NAMALWA (cell line): ENCODE measurements at regions not wholly inside any gene's neighbourhood (a gene's known extent, or its start where the extent isn't known, plus 50 kb on each side); places are given as distances from the start of the nearest gene placed in this dataset.
"Not testable (repeated sequence)": the region's sequence is repeated elsewhere in the genome, so short reads cannot be mapped to it uniquely, and the experiment has no call there.

Source experiments
- DNase-seq: peaks from one replicate; pipeline ENCODE4 v3.0.0-alpha.2; 2015; ENCODE audit warnings: low spot score

DNA sequence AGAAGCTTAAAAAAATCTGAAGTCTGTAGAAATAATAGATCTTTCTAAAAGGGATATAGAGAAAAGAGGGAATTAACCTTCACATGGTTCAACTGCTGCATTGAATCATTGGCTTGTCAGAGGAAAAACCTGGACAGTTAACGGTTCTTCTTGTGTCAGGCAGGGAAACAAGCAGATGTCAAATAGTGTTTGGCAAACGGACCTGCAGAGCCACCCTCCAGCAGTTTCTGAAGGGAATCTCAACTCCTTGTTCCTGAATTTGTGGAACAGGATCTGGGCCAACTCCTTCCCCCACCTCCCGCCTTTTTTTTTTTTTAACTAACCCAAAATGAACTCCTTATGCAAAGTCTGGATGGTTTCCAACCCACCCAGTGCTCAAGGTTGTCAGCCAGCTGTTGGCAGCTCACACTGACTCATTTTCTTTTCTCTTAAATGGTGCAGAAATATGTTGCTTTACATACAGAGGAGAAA is 187.3 kb downstream of the CAND1 start:
- no peak for DNase-seq

GRCh38 chr12:67457136-67457535 is 188.0 kb downstream of the CAND1 start:
- no peak for DNase-seq

- DNase-seq, result peak; percentile 19
These were observed 188.9 kb downstream of the CAND1 start for GRCh38 chr12:67457778-67458665.

DNA sequence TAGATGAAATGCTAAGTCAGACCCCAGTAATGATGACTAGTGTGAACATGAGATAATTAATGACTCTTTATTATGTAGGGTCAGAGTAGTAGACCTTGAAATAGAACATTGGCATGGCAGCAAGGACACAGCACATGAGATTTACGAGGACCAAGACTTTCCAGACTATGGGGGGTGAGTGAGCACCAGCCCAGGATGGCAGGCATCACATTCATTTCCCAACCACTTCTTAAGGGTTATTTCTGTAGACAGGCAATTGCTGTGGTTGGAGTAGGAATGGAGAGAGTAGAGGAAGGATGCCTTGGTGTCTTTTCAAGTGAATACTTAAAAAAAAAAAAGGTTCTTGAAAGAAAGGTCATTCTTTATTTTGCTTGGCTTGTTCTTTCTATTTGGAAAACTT is 189.4 kb upstream of the DYRK2 start:
- DNase-seq, result no peak

GRCh38 chr12:67459578-67459977 is 189.0 kb upstream of the DYRK2 start:
- no peak for DNase-seq

DNA sequence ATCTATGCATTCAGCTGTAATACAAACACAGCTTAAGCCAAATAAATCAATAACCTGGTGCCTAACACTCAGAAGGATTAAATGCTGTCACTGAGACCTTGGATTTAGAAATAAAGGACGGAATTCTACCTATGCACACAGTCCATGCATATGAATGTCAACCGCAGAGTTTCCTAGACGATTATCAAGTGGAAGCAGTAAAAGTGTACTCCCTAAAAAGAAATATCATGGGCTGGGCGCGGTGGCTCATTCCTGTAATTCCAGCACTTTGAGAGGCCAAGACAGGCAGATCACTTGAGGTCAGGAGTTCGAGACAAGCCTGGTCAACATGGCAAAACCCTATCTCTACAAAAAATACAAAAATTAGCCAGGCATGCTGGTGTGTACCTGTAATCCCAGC is 188.2 kb upstream of the DYRK2 start:
- DNase-seq, result no peak

- no peak for DNase-seq
These were observed 179.8 kb upstream of the DYRK2 start for GRCh38 chr12:67468549-67469245.

DNA sequence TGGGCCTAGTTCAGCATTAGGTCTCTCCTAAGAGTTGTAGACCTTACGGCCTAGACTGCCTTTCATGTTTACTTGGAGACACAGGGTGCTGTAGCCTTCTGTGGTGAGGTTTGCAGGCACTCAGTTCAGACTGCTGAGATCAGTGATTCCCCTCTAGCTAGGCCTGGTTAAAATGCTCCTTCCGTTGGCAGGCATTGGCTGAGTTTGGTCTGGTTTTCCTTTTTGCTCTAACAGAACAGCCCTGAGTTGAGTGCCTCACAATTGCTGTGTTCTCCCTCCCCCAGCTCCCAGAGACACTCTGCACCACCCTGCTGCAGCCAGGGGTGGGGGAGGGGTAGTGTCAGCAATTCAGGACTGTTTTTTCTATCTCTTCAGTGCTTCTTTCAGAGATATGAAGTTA is 178.9 kb upstream of the DYRK2 start:
- no peak for DNase-seq

- DNase-seq, result no peak
These were observed 176.7 kb upstream of the DYRK2 start for GRCh38 chr12:67471810-67472209.

DNA sequence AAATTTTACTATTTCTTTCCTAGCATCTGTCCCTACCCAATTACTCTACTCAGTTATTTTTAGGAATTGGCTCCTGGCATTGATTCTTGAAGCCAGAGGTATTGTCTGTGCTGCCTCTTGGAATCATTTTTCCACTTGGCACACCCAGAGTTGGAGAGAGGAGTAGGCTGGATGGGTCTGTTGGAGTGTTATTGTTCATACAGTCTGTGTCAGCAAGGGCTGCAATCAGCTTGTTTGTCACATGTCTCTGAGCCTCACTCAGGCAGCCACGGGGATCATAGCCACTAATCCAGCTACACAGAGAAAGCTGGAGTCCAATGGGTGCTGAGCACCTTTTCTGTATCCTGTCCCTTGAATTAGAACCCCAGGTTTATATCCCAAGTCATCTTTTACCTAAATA is 176.0 kb upstream of the DYRK2 start:
- DNase-seq, result no peak

DNA sequence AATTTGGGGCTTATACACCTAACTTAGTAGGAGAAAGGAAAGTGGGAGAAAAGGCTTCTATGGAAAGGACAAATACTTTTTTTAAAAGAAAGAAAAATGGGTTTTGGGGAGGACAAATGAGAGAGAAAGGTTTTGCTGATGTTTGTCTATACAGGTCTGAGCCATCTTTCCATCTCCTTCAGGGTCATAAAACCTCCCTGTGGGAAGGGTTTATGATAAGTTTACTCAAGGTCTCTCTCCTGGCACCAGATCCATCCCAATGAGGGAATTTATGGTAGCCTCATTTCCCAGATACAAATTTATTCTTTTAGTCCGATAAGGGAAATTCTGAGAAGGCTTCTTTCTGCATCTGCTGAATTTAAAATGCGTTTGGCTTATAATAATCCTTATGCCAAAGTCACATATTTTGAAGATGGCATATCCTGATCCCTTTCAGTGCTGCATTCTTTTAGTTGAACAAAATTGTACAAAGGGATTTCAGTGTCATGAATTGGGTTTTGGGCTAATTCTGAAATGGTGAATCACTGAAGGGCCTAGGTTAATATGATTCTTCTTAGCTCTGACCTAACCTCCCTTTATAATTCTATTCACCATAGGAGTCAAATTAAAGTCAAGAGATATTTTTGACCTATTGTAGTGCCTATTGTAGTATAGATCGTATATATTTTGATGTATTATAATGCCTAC is 173.5 kb upstream of the DYRK2 start:
- no peak for DNase-seq

DNA sequence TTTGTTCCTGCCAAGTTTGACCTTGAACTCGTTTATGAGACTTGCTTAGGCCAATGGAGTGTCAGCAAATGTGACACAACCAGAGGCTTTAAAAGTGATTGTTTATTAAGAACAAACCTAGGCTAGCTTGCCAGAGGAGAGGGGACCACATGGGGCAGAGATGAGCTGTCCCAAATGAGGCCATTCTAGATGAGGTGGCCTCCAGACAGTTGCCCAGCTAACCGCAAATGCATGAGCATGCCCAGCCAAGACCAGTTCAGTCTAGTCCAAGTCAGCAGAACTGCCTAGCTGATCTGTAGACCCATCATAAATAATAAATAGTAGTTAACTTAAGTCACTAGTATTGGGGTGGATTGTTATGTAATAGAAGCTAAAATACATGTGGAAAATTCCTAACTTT is 172.8 kb upstream of the DYRK2 start:
- DNase-seq, result no peak

DNA sequence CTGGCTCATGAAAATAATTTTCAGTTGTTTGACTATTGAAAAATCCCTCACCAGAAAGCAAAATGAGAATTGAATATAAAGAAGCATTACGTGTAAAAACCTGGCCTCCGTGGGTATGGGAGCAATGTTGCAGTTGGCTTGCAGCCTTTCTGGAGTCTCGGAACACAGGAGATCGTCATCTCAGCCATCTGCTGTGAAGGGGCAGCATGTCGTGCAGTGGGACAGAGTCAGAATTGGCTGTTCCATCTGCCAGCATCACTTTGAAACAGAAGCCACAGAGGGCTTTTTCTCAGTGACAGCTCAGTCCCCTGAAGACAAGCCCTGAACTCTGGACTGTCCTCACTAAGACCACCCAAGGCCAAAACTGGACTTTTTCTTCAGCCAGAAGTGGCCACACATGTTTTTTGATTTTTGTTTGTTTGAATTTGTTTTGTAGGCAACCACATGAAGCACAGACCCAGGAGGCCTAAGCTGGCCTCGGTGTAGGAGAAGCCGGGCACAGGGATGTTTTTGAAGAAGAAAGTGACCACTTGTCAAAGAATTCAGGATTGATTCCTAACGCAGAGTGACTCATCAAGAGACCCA is 170.8 kb upstream of the DYRK2 start:
- no peak for DNase-seq

- peak; percentile 44 for DNase-seq
These were observed 165.5 kb upstream of the DYRK2 start for GRCh38 chr12:67482751-67483661.

- no peak for DNase-seq
These were observed 164.5 kb upstream of the DYRK2 start for GRCh38 chr12:67483871-67484554.

DNA sequence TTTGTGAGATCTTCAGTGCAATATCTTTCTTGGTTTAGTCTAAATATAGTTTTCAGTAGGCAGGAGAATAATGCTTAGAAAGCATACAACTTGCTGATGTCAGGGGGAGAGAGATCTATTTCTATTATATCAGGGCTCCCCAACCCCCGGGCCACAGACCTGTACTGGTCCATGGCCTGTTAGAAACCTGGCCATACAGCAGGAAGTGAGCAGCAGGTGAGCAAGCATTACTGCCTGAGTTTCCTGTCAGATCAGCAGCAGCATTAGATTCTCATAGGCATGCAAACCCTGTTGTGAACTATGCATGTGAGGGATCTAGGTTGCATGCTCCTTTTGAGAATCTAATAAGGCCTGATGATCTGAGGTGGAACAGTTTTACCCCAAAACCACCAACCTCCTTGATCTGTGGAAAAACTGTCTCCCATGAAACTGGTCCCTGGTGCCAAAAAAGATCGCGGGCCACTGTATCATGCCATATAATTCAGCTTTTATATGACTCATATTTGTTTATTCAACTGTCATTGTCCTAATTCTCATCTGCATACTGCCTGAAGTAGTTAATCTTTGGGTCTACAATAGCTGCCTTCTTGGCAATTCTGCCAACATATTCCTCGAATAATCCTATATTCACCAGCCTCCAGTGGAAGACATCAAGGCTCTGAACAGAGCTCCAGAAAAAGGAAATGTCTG is 163.6 kb upstream of the DYRK2 start:
- no peak for DNase-seq

GRCh38 chr12:67486671-67487070 is 161.9 kb upstream of the DYRK2 start:
- DNase-seq, result no peak

GRCh38 chr12:67488349-67488748 is 160.2 kb upstream of the DYRK2 start:
- DNase-seq, result not testable (repeated sequence)

DNA sequence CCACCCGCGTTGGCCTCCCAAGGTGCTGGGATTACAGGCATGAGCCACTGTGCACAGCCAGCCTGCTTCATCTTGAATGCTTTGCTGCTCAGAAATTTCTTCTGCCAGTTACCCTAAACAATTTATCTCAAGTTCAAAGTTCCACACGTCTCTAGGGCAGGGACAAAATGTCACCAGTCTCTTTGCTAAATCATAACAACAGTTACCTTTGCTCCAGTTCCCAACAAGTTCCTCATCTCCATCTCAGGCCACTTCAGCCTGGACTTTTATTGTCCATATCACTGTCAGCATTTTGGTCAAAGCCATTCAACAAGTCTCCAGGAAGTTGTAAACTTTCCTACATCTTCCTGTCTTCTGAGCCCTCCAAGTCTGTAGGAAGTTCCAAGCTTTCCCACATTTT is 159.5 kb upstream of the DYRK2 start:
- no peak for DNase-seq

- DNase-seq, result no peak
These were observed 152.0 kb upstream of the DYRK2 start for GRCh38 chr12:67496581-67496980.
